ENCODE measurements at regions not wholly inside any gene's neighbourhood (a gene's known extent, or its start where the extent isn't known, plus 50 kb on each side); places are given as distances from the start of the nearest gene placed in this dataset.

DNA sequence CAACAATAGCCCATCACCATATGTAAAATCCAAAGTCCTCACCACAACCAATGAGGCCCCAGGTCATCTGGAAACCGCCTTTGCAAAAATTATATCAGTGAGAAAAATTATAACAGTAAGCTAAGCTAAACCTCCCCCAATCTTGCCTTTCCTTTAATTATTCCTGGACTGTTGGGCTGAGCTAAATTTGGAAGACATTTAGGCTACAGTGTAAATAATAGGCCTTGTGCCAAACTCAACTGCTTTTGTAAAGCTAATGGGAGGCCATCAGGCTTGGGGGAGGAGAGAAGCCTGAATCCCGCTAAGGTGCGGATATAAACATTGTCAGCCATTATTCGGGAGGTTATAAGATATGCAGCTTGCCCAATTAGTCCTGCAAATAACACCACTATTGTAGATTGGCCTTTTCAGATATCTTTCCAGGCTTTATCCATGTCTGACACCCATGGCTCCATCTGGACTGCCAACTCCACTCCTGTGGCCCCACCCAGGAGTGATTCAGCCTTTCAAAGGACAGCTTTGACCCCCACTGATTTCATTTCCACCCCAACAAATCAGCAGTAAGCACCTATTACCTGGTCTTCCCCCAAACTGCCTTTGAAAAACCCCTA lies 53.0 kb upstream of the CA12 start:
- H3K4me3 ChIP-seq, result no peak overlapping the region
- DNase-seq, result peak in 1 of 2 donors; percentile 5
- intact Hi-C loops (cut with DNase I; ENCODE audit: low total_unique reads), result no loop called here
- H3K9me3 ChIP-seq, result no peaks in the 10 kb centered on the region
- peaks cover 0 to 16% (median 10%) of the 10 kb centered on the region in 4 donors for H3K4me1 ChIP-seq
- TF ChIP-seq, protein P1, sequence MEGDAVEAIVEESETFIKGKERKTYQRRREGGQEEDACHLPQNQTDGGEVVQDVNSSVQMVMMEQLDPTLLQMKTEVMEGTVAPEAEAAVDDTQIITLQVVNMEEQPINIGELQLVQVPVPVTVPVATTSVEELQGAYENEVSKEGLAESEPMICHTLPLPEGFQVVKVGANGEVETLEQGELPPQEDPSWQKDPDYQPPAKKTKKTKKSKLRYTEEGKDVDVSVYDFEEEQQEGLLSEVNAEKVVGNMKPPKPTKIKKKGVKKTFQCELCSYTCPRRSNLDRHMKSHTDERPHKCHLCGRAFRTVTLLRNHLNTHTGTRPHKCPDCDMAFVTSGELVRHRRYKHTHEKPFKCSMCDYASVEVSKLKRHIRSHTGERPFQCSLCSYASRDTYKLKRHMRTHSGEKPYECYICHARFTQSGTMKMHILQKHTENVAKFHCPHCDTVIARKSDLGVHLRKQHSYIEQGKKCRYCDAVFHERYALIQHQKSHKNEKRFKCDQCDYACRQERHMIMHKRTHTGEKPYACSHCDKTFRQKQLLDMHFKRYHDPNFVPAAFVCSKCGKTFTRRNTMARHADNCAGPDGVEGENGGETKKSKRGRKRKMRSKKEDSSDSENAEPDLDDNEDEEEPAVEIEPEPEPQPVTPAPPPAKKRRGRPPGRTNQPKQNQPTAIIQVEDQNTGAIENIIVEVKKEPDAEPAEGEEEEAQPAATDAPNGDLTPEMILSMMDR (IDR thresholded peaks at IDR 0.05), result no peak
- H3K27ac ChIP-seq, result no peak overlapping the region
- H3K36me3 ChIP-seq, result no peaks in the 10 kb centered on the region
- no peaks in the 10 kb centered on the region for H3K27me3 ChIP-seq

DNA sequence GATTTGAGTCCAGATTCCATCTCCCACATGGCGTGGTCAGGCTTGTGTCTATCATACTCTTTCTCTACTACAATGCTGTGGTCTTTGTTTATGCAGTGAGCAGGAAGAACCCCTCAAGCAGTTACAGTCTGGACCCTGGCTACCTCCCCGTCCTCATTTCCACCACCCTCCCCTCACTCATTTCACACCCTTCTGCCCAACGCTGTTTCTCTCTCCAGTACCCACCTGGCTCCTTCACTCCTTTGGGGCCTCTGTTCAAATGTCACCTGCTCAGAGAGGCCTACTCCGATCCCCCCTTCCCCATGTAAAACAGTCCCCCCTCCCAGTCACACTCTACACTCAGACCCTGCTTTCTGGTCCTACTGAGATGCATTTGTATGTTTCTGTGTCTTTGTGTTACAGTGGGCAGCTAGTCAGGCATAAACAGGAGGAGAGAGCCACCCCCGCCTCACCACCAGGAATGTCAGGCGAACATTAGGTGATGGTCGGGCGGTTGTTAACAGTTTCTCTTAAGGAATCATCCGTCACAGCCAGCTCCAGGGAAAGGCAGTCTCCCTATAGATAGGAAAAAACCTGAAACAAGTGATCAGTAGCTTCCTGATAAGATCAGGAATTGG lies 53.7 kb upstream of the CA12 start:
- peak in 1 of 2 donors; percentile 17 for DNase-seq
- TF ChIP-seq, protein P1 (IDR thresholded peaks at IDR 0.05), result no peak
- H3K9me3 ChIP-seq, result no peaks in the 10 kb centered on the region
- no peaks in the 10 kb centered on the region for H3K36me3 ChIP-seq
- H3K4me1 ChIP-seq, result peaks cover 0 to 16% (median 9%) of the 10 kb centered on the region in 4 donors
- H3K27me3 ChIP-seq, result no peaks in the 10 kb centered on the region
- no peak overlapping the region for H3K4me3 ChIP-seq
- intact Hi-C loops (cut with DNase I; ENCODE audit: low total_unique reads), result no loop called here
- no peak overlapping the region for H3K27ac ChIP-seq

DNA sequence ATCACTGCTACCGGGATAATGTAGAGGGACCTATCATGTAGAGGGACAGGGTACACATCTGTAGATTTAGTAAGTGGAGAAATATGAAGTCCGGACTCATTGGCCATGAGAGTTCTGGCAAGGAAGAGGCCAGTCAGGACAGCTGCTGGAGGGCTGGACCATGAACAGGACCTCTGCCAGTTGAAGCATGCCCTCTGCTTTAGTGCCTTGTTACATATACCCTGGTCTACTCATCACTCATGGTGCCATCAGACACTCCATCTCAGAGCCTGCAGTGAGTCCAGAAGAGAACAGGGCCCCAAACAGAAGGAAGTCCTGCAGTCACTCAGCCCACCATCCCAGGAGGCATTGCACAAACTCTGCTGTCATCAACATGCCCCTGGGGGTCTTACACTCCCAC lies 54.7 kb upstream of the CA12 start:
- peak overlapping the region in 1 of 2 donors; percentile 37 for H3K27ac ChIP-seq

DNA sequence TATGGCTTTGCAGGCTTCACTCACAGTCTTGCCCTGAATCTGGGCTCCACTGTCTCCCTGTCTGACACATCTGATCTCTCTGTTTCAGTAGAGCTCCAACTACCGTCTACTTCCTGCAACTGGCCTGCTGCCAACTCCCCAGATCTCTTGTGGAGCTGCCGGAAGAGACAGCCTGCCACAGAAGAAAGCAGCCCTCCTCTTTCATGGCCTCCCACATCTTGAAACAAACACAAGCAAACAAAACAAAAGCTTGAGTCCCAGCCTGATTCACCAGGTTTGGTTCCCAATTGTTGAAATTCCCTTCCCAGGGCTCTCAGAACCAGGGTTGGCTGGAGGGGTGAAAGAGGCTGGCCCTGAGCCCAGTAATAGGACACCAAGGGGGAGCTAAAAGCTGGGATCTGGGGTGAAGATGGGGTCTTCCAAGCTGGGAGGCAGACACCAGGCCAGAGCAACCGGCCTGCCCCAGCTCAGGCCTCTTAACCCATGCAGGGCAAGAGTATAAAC lies 55.3 kb upstream of the CA12 start:
- H3K4me1 ChIP-seq, result peaks cover 0 to 16% (median 9%) of the 10 kb centered on the region in 4 donors
- peak; percentile 82 to 86 for DNase-seq
- H3K27me3 ChIP-seq, result no peaks in the 10 kb centered on the region
- no peak overlapping the region for H3K4me3 ChIP-seq
- no peaks in the 10 kb centered on the region for H3K36me3 ChIP-seq
- TF ChIP-seq, protein P1 (IDR thresholded peaks at IDR 0.05), result no peak
- intact Hi-C loops (cut with DNase I; ENCODE audit: low total_unique reads), result no loop called here
- no peaks in the 10 kb centered on the region for H3K9me3 ChIP-seq
- H3K27ac ChIP-seq, result peak overlapping the region in 1 of 2 donors; percentile 37

More for the DNA sequence above, 54.7 kb upstream of the CA12 start:
- Histone ChIP-seq H3K27me3 (no peaks in the 10 kb centered on the region), H3K4me1 (peaks cover 0 to 16% (median 9%) of the 10 kb centered on the region in 4 donors), H3K36me3 (no peaks in the 10 kb centered on the region), H3K4me3 (no peak overlapping the region), H3K9me3 (no peaks in the 10 kb centered on the region)
- intact Hi-C loops (cut with DNase I; ENCODE audit: low total_unique reads), result no loop called here
- DNase-seq, result peak in 1 of 2 donors; percentile 1
- TF ChIP-seq, protein P1 (IDR thresholded peaks at IDR 0.05), result no peak

DNA sequence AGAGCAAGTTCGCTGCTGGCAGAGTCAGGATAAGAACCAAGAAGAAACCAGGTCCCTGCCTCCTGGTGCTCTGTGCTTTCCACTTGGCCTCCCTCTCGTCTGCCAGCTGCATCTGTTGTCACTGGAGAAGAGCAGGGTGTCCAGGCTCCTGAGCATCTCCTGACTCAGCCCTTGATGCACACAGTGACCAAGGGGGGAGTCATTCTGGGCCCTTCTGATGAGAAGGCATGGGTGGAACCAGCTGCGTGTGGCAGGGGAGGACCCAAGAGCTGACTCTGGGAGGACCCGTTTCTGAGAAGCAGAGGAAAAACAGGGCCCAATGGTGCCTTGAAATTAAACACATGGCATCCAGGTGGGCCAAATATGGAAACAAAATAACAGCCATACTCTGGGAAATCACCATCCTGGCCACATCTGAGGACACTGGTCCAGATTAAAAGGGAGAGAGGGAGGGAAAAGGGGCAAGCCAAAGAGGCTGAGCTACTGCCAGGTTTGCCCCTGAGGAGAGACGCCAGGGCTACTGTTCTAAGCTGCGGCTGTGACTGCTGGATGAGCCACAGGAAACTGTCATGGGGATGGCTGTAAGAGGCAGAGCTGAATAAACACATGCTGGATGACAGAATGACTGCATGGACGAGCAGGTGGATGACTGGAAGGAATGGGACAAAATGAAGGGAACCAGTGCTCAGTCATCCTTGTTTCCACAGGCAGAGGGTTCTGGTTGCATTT lies 58.1 kb upstream of the CA12 start:
- H3K27ac ChIP-seq, result no peak overlapping the region
- no peaks in the 10 kb centered on the region for H3K36me3 ChIP-seq
- H3K4me3 ChIP-seq, result no peak overlapping the region
- peaks cover 0 to 16% (median 9%) of the 10 kb centered on the region in 4 donors for H3K4me1 ChIP-seq
- TF ChIP-seq, protein P1 (IDR thresholded peaks at IDR 0.05), result no peak
- intact Hi-C loops (cut with DNase I; ENCODE audit: low total_unique reads), result no loop called here
- H3K9me3 ChIP-seq, result no peaks in the 10 kb centered on the region
- DNase-seq, result no peak
- H3K27me3 ChIP-seq, result no peaks in the 10 kb centered on the region
